Activated CD4-positive, alpha-beta T cell treated with anti-CD3 and anti-CD28 coated beads, Interleukin-2, amount 10 ng/mL, durations not matched to agents 24 days and 14 days (primary cell): ENCODE measurements at regions not wholly inside any gene's neighbourhood (a gene's known extent, or its start where the extent isn't known, plus 50 kb on each side); places are given as distances from the start of the nearest gene placed in this dataset.

Experiments used
- DNase-seq: peaks from one replicate; pipeline ENCODE4 v3.0.0; 2022
- H3K27ac Mint-ChIP-seq: one replicate; pipeline ENCODE4 v1.8.0; 2022; ENCODE audit warnings: mild to moderate bottlenecking, mixed read lengths
- H3K27me3 Mint-ChIP-seq: one replicate; pipeline ENCODE4 v1.8.0; 2022; ENCODE audit warnings: mixed read lengths
- H3K36me3 Mint-ChIP-seq: one replicate; pipeline ENCODE4 v1.8.0; 2022; ENCODE audit warnings: low read depth, mild to moderate bottlenecking, mixed read lengths
- H3K4me1 Mint-ChIP-seq: one replicate; pipeline ENCODE4 v1.8.0; 2021; ENCODE audit warnings: mixed read lengths
- H3K4me3 Mint-ChIP-seq: one replicate; pipeline ENCODE4 v1.8.0; 2022; ENCODE audit warnings: mild to moderate bottlenecking, moderate library complexity, mixed read lengths
- H3K9me3 Mint-ChIP-seq: one replicate; pipeline ENCODE4 v1.8.0; 2021; ENCODE audit warnings: mixed read lengths
- intact Hi-C: fragments of 100-400 bp; cut with micrococcal nuclease; formaldehyde crosslinking; loops from one replicate; pipeline ENCODE4 v1.15.1; 2023

GRCh38 chr13:74035896-74036295 is 98.3 kb downstream of the KLF12 start:
- Mint-ChIP-seq H3K4me1 (peaks cover 21% of the 10 kb centered on the region), H3K27me3 (no peaks in the 10 kb centered on the region), H3K9me3 (no peaks in the 10 kb centered on the region), H3K27ac (no peak overlapping the region), H3K4me3 (no peak overlapping the region), H3K36me3 (peaks cover 1% of the 10 kb centered on the region)
- no peak for DNase-seq
- intact Hi-C loops, result no loop called here

GRCh38 chr13:74032325-74032724 is 101.9 kb downstream of the KLF12 start:
- Mint-ChIP-seq H3K36me3 (peaks cover 3% of the 10 kb centered on the region), H3K4me1 (peaks cover 15% of the 10 kb centered on the region), H3K27me3 (no peaks in the 10 kb centered on the region), H3K9me3 (no peaks in the 10 kb centered on the region), H3K4me3 (no peak overlapping the region), H3K27ac (no peak overlapping the region)
- DNase-seq, result no peak
- intact Hi-C loops, result no loop called here

- Mint-ChIP-seq H3K27ac (no peak overlapping the region), H3K9me3 (peaks cover 8% of the 10 kb centered on the region), H3K36me3 (peaks cover 23% of the 10 kb centered on the region), H3K4me3 (peak overlapping the region; percentile 76), H3K27me3 (no peaks in the 10 kb centered on the region), H3K4me1 (peaks cover 28% of the 10 kb centered on the region)
- DNase-seq, result no peak
- intact Hi-C loops, result loop anchor here (1.0 to 2.0 kb wide), 3 partner anchors 36 to 105 kb away; no protein-coding TSS in a partner anchor
These were observed 106.9 kb downstream of the KLF12 start for GRCh38 chr13:74027161-74027779.

GRCh38 chr13:74026753-74027152 is 107.5 kb downstream of the KLF12 start:
- intact Hi-C loops, result loop anchor here (1.0 to 2.0 kb wide), 3 partner anchors 36 to 106 kb away; no protein-coding TSS in a partner anchor
- peaks cover 27% of the 10 kb centered on the region for H3K4me1 Mint-ChIP-seq

GRCh38 chr13:74025369-74025768 is 108.8 kb downstream of the KLF12 start:
- Mint-ChIP-seq H3K9me3 (peaks cover 19% of the 10 kb centered on the region), H3K4me3 (no peak overlapping the region), H3K4me1 (peaks cover 27% of the 10 kb centered on the region), H3K27me3 (no peaks in the 10 kb centered on the region), H3K27ac (no peak overlapping the region), H3K36me3 (peaks cover 34% of the 10 kb centered on the region)
- intact Hi-C loops, result no loop called here
- DNase-seq, result no peak

More at GRCh38 chr13:74026753-74027152, 107.5 kb downstream of the KLF12 start:
- DNase-seq, result peak; percentile 86
- Mint-ChIP-seq H3K9me3 (peaks cover 13% of the 10 kb centered on the region), H3K27me3 (no peaks in the 10 kb centered on the region), H3K36me3 (peaks cover 28% of the 10 kb centered on the region), H3K4me3 (peak overlapping the region; percentile 76), H3K27ac (peak overlapping the region; percentile 86)

GRCh38 chr13:74024856-74025255 is 109.3 kb downstream of the KLF12 start:
- Mint-ChIP-seq H3K27ac (no peak overlapping the region), H3K36me3 (peaks cover 37% of the 10 kb centered on the region), H3K4me1 (peaks cover 27% of the 10 kb centered on the region), H3K4me3 (no peak overlapping the region), H3K9me3 (peaks cover 19% of the 10 kb centered on the region), H3K27me3 (no peaks in the 10 kb centered on the region)
- no peak for DNase-seq
- intact Hi-C loops, result no loop called here

GRCh38 chr13:74024314-74024713 is 109.9 kb downstream of the KLF12 start:
- no peak overlapping the region for H3K27ac Mint-ChIP-seq
- DNase-seq, result no peak
- H3K27me3 Mint-ChIP-seq, result no peaks in the 10 kb centered on the region
- peaks cover 37% of the 10 kb centered on the region for H3K36me3 Mint-ChIP-seq
- intact Hi-C loops, result no loop called here
- peaks cover 19% of the 10 kb centered on the region for H3K9me3 Mint-ChIP-seq
- no peak overlapping the region for H3K4me3 Mint-ChIP-seq
- peaks cover 25% of the 10 kb centered on the region for H3K4me1 Mint-ChIP-seq

GRCh38 chr13:74023484-74023883 is 110.7 kb downstream of the KLF12 start:
- H3K9me3 Mint-ChIP-seq, result peaks cover 19% of the 10 kb centered on the region
- H3K4me3 Mint-ChIP-seq, result no peak overlapping the region
- H3K4me1 Mint-ChIP-seq, result peaks cover 25% of the 10 kb centered on the region
- intact Hi-C loops, result no loop called here
- DNase-seq, result no peak
- no peaks in the 10 kb centered on the region for H3K27me3 Mint-ChIP-seq
- no peak overlapping the region for H3K27ac Mint-ChIP-seq
- peaks cover 37% of the 10 kb centered on the region for H3K36me3 Mint-ChIP-seq

GRCh38 chr13:74021505-74021904 is 112.7 kb downstream of the KLF12 start:
- no peaks in the 10 kb centered on the region for H3K27me3 Mint-ChIP-seq
- no peak overlapping the region for H3K4me3 Mint-ChIP-seq

GRCh38 chr13:74018062-74018431 is 116.2 kb downstream of the KLF12 start:
- no peak for DNase-seq
- H3K27ac Mint-ChIP-seq, result no peak overlapping the region
- peaks cover 2% of the 10 kb centered on the region for H3K4me1 Mint-ChIP-seq
- H3K4me3 Mint-ChIP-seq, result no peak overlapping the region
- H3K36me3 Mint-ChIP-seq, result peaks cover 24% of the 10 kb centered on the region
- peaks cover 14% of the 10 kb centered on the region for H3K9me3 Mint-ChIP-seq
- H3K27me3 Mint-ChIP-seq, result no peaks in the 10 kb centered on the region
- intact Hi-C loops, result no loop called here

More at GRCh38 chr13:74021505-74021904, 112.7 kb downstream of the KLF12 start:
- peaks cover 38% of the 10 kb centered on the region for H3K36me3 Mint-ChIP-seq
- H3K27ac Mint-ChIP-seq, result no peak overlapping the region
- peaks cover 19% of the 10 kb centered on the region for H3K9me3 Mint-ChIP-seq
- H3K4me1 Mint-ChIP-seq, result peaks cover 12% of the 10 kb centered on the region
- intact Hi-C loops, result no loop called here
- no peak for DNase-seq

- intact Hi-C loops, result no loop called here
- H3K4me1 Mint-ChIP-seq, result peaks cover 2% of the 10 kb centered on the region
- peaks cover 18% of the 10 kb centered on the region for H3K36me3 Mint-ChIP-seq
- H3K27ac Mint-ChIP-seq, result no peak overlapping the region
- H3K27me3 Mint-ChIP-seq, result no peaks in the 10 kb centered on the region
- H3K9me3 Mint-ChIP-seq, result peaks cover 13% of the 10 kb centered on the region
- H3K4me3 Mint-ChIP-seq, result no peak overlapping the region
- DNase-seq, result no peak
These were observed 116.7 kb downstream of the KLF12 start for GRCh38 chr13:74017301-74018061.

- intact Hi-C loops, result no loop called here
- no peak for DNase-seq
- H3K27me3 Mint-ChIP-seq, result no peaks in the 10 kb centered on the region
- H3K4me1 Mint-ChIP-seq, result peaks cover 7% of the 10 kb centered on the region
- H3K27ac Mint-ChIP-seq, result no peak overlapping the region
- no peaks in the 10 kb centered on the region for H3K9me3 Mint-ChIP-seq
- H3K4me3 Mint-ChIP-seq, result no peak overlapping the region
- peaks cover 4% of the 10 kb centered on the region for H3K36me3 Mint-ChIP-seq
These were observed 119.1 kb downstream of the KLF12 start for GRCh38 chr13:74015137-74015536.

- Mint-ChIP-seq H3K27ac (no peak overlapping the region), H3K36me3 (peaks cover 1% of the 10 kb centered on the region), H3K4me1 (peaks cover 12% of the 10 kb centered on the region), H3K9me3 (no peaks in the 10 kb centered on the region), H3K4me3 (no peak overlapping the region), H3K27me3 (no peaks in the 10 kb centered on the region)
- intact Hi-C loops, result no loop called here
- DNase-seq, result no peak
These were observed 125.0 kb downstream of the KLF12 start for GRCh38 chr13:74009100-74009668.

GRCh38 chr13:74006666-74007065 is 127.5 kb downstream of the KLF12 start:
- intact Hi-C loops, result no loop called here
- DNase-seq, result no peak
- Mint-ChIP-seq H3K4me1 (peaks cover 12% of the 10 kb centered on the region), H3K9me3 (no peaks in the 10 kb centered on the region), H3K36me3 (no peaks in the 10 kb centered on the region), H3K4me3 (no peak overlapping the region), H3K27me3 (no peaks in the 10 kb centered on the region), H3K27ac (no peak overlapping the region)
